ENCODE measurements at regions not wholly inside any gene's neighbourhood (a gene's known extent, or its start where the extent isn't known, plus 50 kb on each side); places are given as distances from the start of the nearest gene placed in this dataset.

DNA sequence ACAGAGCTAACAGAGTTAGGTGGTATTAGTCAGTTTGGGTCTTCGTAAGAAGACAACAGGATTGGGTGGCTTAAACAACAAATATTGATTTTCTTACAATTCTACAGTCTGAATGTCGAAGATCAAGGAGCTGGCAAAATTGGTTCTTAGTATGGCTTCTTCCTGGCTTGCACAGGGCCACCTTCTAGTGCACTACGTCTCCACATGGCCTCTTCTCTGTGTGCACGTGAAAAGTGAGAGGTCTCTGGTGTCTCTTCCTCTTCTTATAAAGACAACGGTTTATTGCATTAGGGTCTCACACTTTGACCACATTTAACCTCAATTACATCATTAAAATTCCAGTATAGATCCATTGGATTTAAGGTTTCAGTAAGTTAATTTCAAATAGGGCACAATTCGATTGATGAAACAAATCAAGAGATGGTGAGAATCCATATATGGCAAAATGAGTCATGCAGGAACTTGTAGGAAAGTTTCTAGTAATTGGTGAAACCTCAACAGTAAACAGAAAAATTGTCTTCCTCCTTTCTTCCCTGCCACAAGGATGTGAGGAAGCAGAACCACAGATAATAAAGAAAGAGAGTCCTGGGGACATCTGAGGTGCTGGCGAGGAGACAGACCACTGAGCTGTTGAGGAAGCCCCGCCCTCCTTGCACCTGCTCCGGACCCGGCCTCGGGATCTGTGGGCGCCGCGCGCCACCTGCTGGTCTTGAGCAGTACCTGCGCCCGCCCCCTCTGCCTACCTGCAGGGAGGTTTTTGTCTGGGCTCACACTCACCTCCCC, 846.7 kb downstream of the TMEM121 start:
- TF ChIP-seq, protein P1, sequence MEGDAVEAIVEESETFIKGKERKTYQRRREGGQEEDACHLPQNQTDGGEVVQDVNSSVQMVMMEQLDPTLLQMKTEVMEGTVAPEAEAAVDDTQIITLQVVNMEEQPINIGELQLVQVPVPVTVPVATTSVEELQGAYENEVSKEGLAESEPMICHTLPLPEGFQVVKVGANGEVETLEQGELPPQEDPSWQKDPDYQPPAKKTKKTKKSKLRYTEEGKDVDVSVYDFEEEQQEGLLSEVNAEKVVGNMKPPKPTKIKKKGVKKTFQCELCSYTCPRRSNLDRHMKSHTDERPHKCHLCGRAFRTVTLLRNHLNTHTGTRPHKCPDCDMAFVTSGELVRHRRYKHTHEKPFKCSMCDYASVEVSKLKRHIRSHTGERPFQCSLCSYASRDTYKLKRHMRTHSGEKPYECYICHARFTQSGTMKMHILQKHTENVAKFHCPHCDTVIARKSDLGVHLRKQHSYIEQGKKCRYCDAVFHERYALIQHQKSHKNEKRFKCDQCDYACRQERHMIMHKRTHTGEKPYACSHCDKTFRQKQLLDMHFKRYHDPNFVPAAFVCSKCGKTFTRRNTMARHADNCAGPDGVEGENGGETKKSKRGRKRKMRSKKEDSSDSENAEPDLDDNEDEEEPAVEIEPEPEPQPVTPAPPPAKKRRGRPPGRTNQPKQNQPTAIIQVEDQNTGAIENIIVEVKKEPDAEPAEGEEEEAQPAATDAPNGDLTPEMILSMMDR (IDR thresholded peaks at IDR 0.05): peak in 5 of 7 experiments; percentile 22 to 63 (median 37)
- TF ChIP-seq POLR2A (IDR thresholded peaks at IDR 0.05) (no peak), EP300 (IDR thresholded peaks at IDR 0.05) (no peak)

Data from stomach (tissue), 4 donors.